ENCODE measurements at regions not wholly inside any gene's neighbourhood (a gene's known extent, or its start where the extent isn't known, plus 50 kb on each side); places are given as distances from the start of the nearest gene placed in this dataset.

DNA sequence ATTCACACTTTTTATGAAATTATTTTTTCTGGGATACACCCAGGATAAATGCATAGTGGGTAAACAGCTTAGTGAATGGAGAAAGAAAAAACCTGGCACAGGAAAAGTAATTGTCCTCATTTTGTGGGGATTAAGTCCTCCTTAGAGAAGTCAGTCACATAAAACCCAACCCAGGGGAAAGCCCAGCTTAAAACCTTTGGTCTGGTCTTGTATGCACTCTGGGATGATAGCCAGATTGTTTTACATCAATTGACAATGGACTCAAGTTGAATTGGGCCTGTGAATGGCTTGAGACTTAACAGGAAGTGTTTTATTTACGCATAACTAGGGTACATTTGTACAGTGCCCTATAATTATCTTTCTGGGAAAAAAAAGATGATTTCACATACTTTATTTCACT lies 561.3 kb upstream of the GRIA3 start:
- TF ChIP-seq POLR2AphosphoS5 (IDR thresholded peaks at IDR 0.05; ENCODE audit: low read depth, low read length), result no peak
- TF ChIP-seq, protein P1, sequence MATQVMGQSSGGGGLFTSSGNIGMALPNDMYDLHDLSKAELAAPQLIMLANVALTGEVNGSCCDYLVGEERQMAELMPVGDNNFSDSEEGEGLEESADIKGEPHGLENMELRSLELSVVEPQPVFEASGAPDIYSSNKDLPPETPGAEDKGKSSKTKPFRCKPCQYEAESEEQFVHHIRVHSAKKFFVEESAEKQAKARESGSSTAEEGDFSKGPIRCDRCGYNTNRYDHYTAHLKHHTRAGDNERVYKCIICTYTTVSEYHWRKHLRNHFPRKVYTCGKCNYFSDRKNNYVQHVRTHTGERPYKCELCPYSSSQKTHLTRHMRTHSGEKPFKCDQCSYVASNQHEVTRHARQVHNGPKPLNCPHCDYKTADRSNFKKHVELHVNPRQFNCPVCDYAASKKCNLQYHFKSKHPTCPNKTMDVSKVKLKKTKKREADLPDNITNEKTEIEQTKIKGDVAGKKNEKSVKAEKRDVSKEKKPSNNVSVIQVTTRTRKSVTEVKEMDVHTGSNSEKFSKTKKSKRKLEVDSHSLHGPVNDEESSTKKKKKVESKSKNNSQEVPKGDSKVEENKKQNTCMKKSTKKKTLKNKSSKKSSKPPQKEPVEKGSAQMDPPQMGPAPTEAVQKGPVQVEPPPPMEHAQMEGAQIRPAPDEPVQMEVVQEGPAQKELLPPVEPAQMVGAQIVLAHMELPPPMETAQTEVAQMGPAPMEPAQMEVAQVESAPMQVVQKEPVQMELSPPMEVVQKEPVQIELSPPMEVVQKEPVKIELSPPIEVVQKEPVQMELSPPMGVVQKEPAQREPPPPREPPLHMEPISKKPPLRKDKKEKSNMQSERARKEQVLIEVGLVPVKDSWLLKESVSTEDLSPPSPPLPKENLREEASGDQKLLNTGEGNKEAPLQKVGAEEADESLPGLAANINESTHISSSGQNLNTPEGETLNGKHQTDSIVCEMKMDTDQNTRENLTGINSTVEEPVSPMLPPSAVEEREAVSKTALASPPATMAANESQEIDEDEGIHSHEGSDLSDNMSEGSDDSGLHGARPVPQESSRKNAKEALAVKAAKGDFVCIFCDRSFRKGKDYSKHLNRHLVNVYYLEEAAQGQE (IDR thresholded peaks at IDR 0.05; ENCODE audit: insufficient read depth in 1 of 2, low read depth in 2 of 2, low read length in 2 of 2), result no peak

Data from PFSK-1 (cell line).